Endothelial cell of umbilical vein (primary cell): ENCODE measurements at regions not wholly inside any gene's neighbourhood (a gene's known extent, or its start where the extent isn't known, plus 50 kb on each side); places are given as distances from the start of the nearest gene placed in this dataset.

Experiments used
- BruUV-seq: library from RNA; stranded (reverse); fragments of 400-500 nt; replicated peaks from 2 replicates; lab custom pipeline; 2021; lab: Mats Ljungman, UMichigan
- CTCF ChIA-PET: fragments of 300-600, 350-600 bp; sonication (Branson Sonifier 250); formaldehyde crosslinking; loops from one replicate; lab custom pipeline; 2021; ENCODE audit warnings: antibody characterized with exemption, inconsistent platforms; lab: Charles Lee
- POLR2A ChIA-PET: fragments of 300-600, 350-600 bp; sonication (Branson Sonifier 250); formaldehyde crosslinking; loops from one replicate; lab custom pipeline; 2021; ENCODE audit warnings: antibody characterized with exemption, inconsistent platforms; lab: Charles Lee
- DNase-seq: peaks from one replicate; pipeline ENCODE4 v3.0.0-alpha.2; 2011; ENCODE audit warnings: low read depth, low spot score
- FAIRE-seq: peaks from 2 replicates; lab custom pipeline; 2011; peaks lifted over from hg19 to GRCh38; lab: Jason Lieb, UNC
- H2AFZ ChIP-seq: 2 replicates; pipeline ENCODE4 v1.6.0; 2012; ENCODE audit warnings: low read depth, low read length, control low read depth, inconsistent platforms
- H3K27ac ChIP-seq: 2 replicates; pipeline ENCODE4 v1.5.1; 2011; ENCODE audit warnings: low read depth, mild to moderate bottlenecking, control low read depth, low read length, moderate library complexity; ENCODE audit not compliant: insufficient read depth
- H3K27me3 ChIP-seq, 2 experiments: 2 replicates each; pipeline versions ENCODE4 v1.6.0 to v1.6.1; 2011; ENCODE audit warnings: low read length in 2 of 2, mixed read lengths in 1 of 2; ENCODE audit not compliant: control insufficient read depth in 2 of 2, insufficient read depth in 2 of 2
- H3K36me3 ChIP-seq, 2 experiments: 2 replicates in 1 of 2; 3 replicates in 1 of 2; pipeline ENCODE4 v1.5.1; 2011; ENCODE audit warnings: low read length in 2 of 2, mild to moderate bottlenecking in 1 of 2, moderate library complexity in 1 of 2; ENCODE audit not compliant: control insufficient read depth in 2 of 2, insufficient read depth in 2 of 2; ENCODE audit errors: extremely low read depth in 1 of 2
- H3K4me1 ChIP-seq: 3 replicates; pipeline ENCODE4 v1.5.1; 2011; ENCODE audit warnings: mild to moderate bottlenecking, low read length; ENCODE audit not compliant: control insufficient read depth, insufficient read depth; ENCODE audit errors: extremely low read depth
- H3K4me2 ChIP-seq: 2 replicates; pipeline ENCODE4 v1.6.1; 2011; ENCODE audit warnings: low read length, control low read depth, mixed read lengths; ENCODE audit not compliant: insufficient read depth
- H3K4me3 ChIP-seq, 3 experiments: fragments of 200-600 bp in 1 of 3; sonication (generic), shearing (Covaris generic) in 1 of 3; replicated peaks in 1 of 3; 2 replicates each; pipeline ENCODE4 v1.5.1; 2011 to 2016; ENCODE audit warnings: control low read depth in 3 of 3, low read length in 3 of 3, mild to moderate bottlenecking in 2 of 3, inconsistent platforms in 1 of 3, low read depth in 1 of 3, moderate library complexity in 1 of 3; ENCODE audit not compliant: insufficient read depth in 1 of 3
- H3K79me2 ChIP-seq: 2 replicates; pipeline ENCODE4 v1.6.0; 2012; ENCODE audit warnings: low read length, inconsistent platforms; ENCODE audit not compliant: control insufficient read depth, insufficient read depth
- H3K9ac ChIP-seq: replicated peaks from 2 replicates; pipeline ENCODE3; 2011; ENCODE audit warnings: low read length, control low read depth; ENCODE audit not compliant: insufficient read depth; ENCODE audit errors: extremely low read depth
- H3K9me1 ChIP-seq: replicated peaks from 3 replicates; pipeline ENCODE4 v1.6.0; 2011; ENCODE audit warnings: mild to moderate bottlenecking, low read length; ENCODE audit not compliant: control insufficient read depth, insufficient read depth; ENCODE audit errors: extremely low read depth
- H3K9me3 ChIP-seq: replicated peaks from 2 replicates; pipeline ENCODE4 v1.5.1; 2012; ENCODE audit warnings: low read length, inconsistent platforms; ENCODE audit not compliant: control insufficient read depth, insufficient read depth
- H4K20me1 ChIP-seq: replicated peaks from 2 replicates; pipeline ENCODE3; 2011; ENCODE audit warnings: mild to moderate bottlenecking, low read length; ENCODE audit not compliant: control insufficient read depth, insufficient read depth; ENCODE audit errors: extremely low read depth
- EZH2 ChIP-seq: IDR thresholded peaks from 2 replicates; pipeline ENCODE4 v1.6.1; 2012; ENCODE audit warnings: borderline replicate concordance, low read depth, mild to moderate bottlenecking, moderate library complexity, low read length, inconsistent platforms; ENCODE audit not compliant: severe bottlenecking
- FOS ChIP-seq: IDR thresholded peaks from 2 replicates; pipeline ENCODE4 v1.6.1; 2011; ENCODE audit warnings: mild to moderate bottlenecking, low read length, moderate library complexity, borderline replicate concordance; ENCODE audit not compliant: insufficient read depth
- GATA2 ChIP-seq: IDR thresholded peaks from 2 replicates; pipeline ENCODE4 v1.7.0; 2011; ENCODE audit warnings: low read depth, mild to moderate bottlenecking, moderate library complexity, mixed read lengths, low read length; ENCODE audit not compliant: insufficient read length, insufficient read depth
- JUN ChIP-seq: IDR thresholded peaks from 2 replicates; pipeline ENCODE4 v1.6.1; 2011; ENCODE audit warnings: borderline replicate concordance, low read depth; ENCODE audit not compliant: insufficient read length, insufficient read depth
- MYC ChIP-seq: IDR thresholded peaks from one replicate; pipeline ENCODE4 v1.6.1; 2011; ENCODE audit warnings: mild to moderate bottlenecking, low read depth, low read length
- POLR2A ChIP-seq: IDR thresholded peaks from 2 replicates; pipeline ENCODE4 v1.6.1; 2012; ENCODE audit warnings: low read depth, mild to moderate bottlenecking, control low read depth, low read length
- POLR2AphosphoS5 ChIP-seq: IDR thresholded peaks from 2 replicates; pipeline ENCODE4 v1.6.1; 2012; ENCODE audit warnings: low read depth, mild to moderate bottlenecking, control low read depth, low read length, moderate library complexity; ENCODE audit not compliant: insufficient read depth
- dilution Hi-C: fragments of 300-500 bp; cut with MboI; formaldehyde crosslinking; loops from one replicate; pipeline ENCODE4 v1.15.0; 2019; ENCODE audit warnings: low sequenced_read_pairs; ENCODE audit not compliant: extremely low pct_ligation_motif_present
- intact Hi-C: fragments of 100-400 bp; cut with micrococcal nuclease; formaldehyde crosslinking; loops from one replicate; pipeline ENCODE4 v1.10.0; 2022
- TF ChIP-seq, protein P1 (sequence below), 2 donors: IDR thresholded peaks; 1 replicate in 1 of 2; 2 replicates in 1 of 2; pipeline ENCODE4 v1.5.1; 2011; ENCODE audit warnings: low read length in 2 of 2, mild to moderate bottlenecking in 2 of 2, moderate library complexity in 2 of 2, control low read depth in 1 of 2, inconsistent platforms in 1 of 2, low read depth in 1 of 2; ENCODE audit not compliant: insufficient read depth in 1 of 2; ENCODE audit errors: extremely low read depth in 1 of 2
- TF ChIP-seq, protein P2 (sequence below): IDR thresholded peaks from 2 replicates; pipeline ENCODE4 v1.6.1; 2011; ENCODE audit not compliant: insufficient read depth, insufficient read length

DNA sequence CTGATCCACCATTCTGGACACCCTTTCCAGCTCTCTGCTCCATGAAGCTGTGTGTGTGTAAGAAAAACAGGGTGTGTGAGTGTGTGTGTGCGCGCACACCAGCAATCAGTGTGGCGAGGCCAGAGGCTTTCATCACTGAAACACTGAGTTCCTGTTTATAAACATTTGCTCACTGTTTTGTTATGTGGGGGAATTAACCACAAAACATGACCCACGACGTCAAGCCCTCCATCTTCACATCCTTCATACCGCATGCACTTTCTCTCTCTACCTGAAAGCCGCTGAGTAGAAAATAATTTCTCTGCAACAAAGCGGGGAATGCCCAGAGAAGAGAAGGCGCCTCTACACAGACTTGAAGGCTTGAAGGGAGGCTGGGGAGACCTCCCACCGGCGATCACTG, 148.9 kb upstream of the IRF2BP2 start:
- Histone ChIP-seq H3K27me3 (peaks cover 0 to 4% of the 10 kb centered on the region in 2 experiments), H3K4me1 (peaks cover 2% of the 10 kb centered on the region), H3K9me1 (no peaks in the 10 kb centered on the region), H3K36me3 (no peaks in the 10 kb centered on the region), H3K79me2 (no peaks in the 10 kb centered on the region), H3K27ac (no peak overlapping the region), H4K20me1 (no peaks in the 10 kb centered on the region), H3K9me3 (no peaks in the 10 kb centered on the region), H2AFZ (no peak overlapping the region), H3K4me2 (no peak overlapping the region), H3K4me3 (no peak overlapping the region), H3K9ac (no peak overlapping the region)
- no TSS peak for BruUV-seq
- FAIRE-seq (no peak), DNase-seq (no peak)
- ChIA-PET POLR2A (interaction anchor here (0.6 kb wide), 1 partner anchor 569 kb away, joined by 6 read pairs; the partner anchor contains the start of gene ARID4B), CTCF (no interaction called here)
- dilution Hi-C loops (no loop called here), intact Hi-C loops (no loop called here)
- no peak for TF ChIP-seq GATA2
- TF ChIP-seq, protein P1, sequence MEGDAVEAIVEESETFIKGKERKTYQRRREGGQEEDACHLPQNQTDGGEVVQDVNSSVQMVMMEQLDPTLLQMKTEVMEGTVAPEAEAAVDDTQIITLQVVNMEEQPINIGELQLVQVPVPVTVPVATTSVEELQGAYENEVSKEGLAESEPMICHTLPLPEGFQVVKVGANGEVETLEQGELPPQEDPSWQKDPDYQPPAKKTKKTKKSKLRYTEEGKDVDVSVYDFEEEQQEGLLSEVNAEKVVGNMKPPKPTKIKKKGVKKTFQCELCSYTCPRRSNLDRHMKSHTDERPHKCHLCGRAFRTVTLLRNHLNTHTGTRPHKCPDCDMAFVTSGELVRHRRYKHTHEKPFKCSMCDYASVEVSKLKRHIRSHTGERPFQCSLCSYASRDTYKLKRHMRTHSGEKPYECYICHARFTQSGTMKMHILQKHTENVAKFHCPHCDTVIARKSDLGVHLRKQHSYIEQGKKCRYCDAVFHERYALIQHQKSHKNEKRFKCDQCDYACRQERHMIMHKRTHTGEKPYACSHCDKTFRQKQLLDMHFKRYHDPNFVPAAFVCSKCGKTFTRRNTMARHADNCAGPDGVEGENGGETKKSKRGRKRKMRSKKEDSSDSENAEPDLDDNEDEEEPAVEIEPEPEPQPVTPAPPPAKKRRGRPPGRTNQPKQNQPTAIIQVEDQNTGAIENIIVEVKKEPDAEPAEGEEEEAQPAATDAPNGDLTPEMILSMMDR (IDR thresholded peaks at IDR 0.05; ENCODE audit: extremely low read depth in 1 of 2, insufficient read depth in 1 of 2, low read depth in 1 of 2, low read length in 2 of 2): no peak
- TF ChIP-seq EZH2: no peak
- no peak for TF ChIP-seq MYC

GRCh38 chr1:234756857-234757256, 146.9 kb upstream of the IRF2BP2 start:
- TF ChIP-seq GATA2: no peak
- TF ChIP-seq, protein P2, sequence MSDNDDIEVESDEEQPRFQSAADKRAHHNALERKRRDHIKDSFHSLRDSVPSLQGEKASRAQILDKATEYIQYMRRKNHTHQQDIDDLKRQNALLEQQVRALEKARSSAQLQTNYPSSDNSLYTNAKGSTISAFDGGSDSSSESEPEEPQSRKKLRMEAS: no peak
- no peak for TF ChIP-seq POLR2A
- no peak for TF ChIP-seq POLR2AphosphoS5
- no peak for TF ChIP-seq JUN
- TF ChIP-seq FOS: no peak
- TF ChIP-seq, protein P1 (IDR thresholded peaks at IDR 0.05; ENCODE audit: extremely low read depth in 1 of 2, insufficient read depth in 1 of 2, low read depth in 1 of 2, low read length in 2 of 2): no peak
- TF ChIP-seq MYC: no peak
- TF ChIP-seq EZH2: no peak
- Histone ChIP-seq H3K27me3 (peaks cover 0 to 4% of the 10 kb centered on the region in 2 experiments), H3K4me2 (no peak overlapping the region), H3K9me1 (no peaks in the 10 kb centered on the region), H3K36me3 (no peaks in the 10 kb centered on the region), H3K79me2 (no peaks in the 10 kb centered on the region), H2AFZ (no peak overlapping the region), H3K4me1 (peaks cover 2% of the 10 kb centered on the region), H3K27ac (no peak overlapping the region), H3K9me3 (no peaks in the 10 kb centered on the region), H4K20me1 (no peaks in the 10 kb centered on the region), H3K9ac (no peak overlapping the region), H3K4me3 (no peak overlapping the region)
- DNase-seq (no peak), FAIRE-seq (no peak)
- ChIA-PET CTCF (interaction anchor here (3.7 kb wide), 1 partner anchor 12 kb away, joined by 12 read pairs; no protein-coding TSS in a partner anchor), POLR2A (no interaction called here)
- BruUV-seq: no TSS peak
- dilution Hi-C loops (no loop called here), intact Hi-C loops (no loop called here)
